KMS-11 (cell line): ENCODE measurements at regions not wholly inside any gene's neighbourhood (a gene's known extent, or its start where the extent isn't known, plus 50 kb on each side); places are given as distances from the start of the nearest gene placed in this dataset.

Experiments
- H2AFZ ChIP-seq: fragments of 200-600 bp; sonication (generic); 2 replicates; pipeline ENCODE4 v1.6.1; 2016; ENCODE audit warnings: antibody characterized with exemption, mixed run types, low read depth
- H3K27ac ChIP-seq: fragments of 200-600 bp; sonication (generic); 2 replicates; pipeline ENCODE4 v1.6.1; 2016; ENCODE audit warnings: mild to moderate bottlenecking, mixed run types
- H3K27me3 ChIP-seq: fragments of 200-600 bp; sonication (generic); 2 replicates; pipeline ENCODE4 v1.6.1; 2017; ENCODE audit warnings: mild to moderate bottlenecking, low read depth, mixed run types, moderate library complexity; ENCODE audit not compliant: insufficient read depth
- H3K36me3 ChIP-seq: fragments of 200-600 bp; sonication (generic); 2 replicates; pipeline ENCODE4 v1.6.1; 2017; ENCODE audit warnings: mild to moderate bottlenecking, mixed run types; ENCODE audit not compliant: insufficient read depth
- H3K4me1 ChIP-seq: fragments of 200-600 bp; sonication (generic); 2 replicates; pipeline ENCODE4 v1.6.1; 2016; ENCODE audit warnings: mild to moderate bottlenecking, low read depth, mixed run types; ENCODE audit not compliant: poor library complexity, severe bottlenecking
- H3K4me2 ChIP-seq: fragments of 200-600 bp; sonication (generic); 2 replicates; pipeline ENCODE4 v1.7.0; 2016; ENCODE audit warnings: mild to moderate bottlenecking, mixed run types
- H3K4me3 ChIP-seq: fragments of 200-600 bp; sonication (generic); IDR thresholded peaks from 2 replicates; pipeline ENCODE4 v1.6.1; 2017; ENCODE audit warnings: low read depth, low read length, mixed read lengths; ENCODE audit not compliant: insufficient read depth
- H3K79me2 ChIP-seq: fragments of 200-600 bp; sonication (generic); 2 replicates; pipeline ENCODE4 v1.6.1; 2016; ENCODE audit warnings: low read depth, mixed run types; ENCODE audit not compliant: insufficient read depth
- H3K9ac ChIP-seq: fragments of 200-600 bp; sonication (generic); 2 replicates; pipeline ENCODE4 v1.6.1; 2016; ENCODE audit warnings: mild to moderate bottlenecking, mixed run types
- H4K20me1 ChIP-seq: fragments of 200-600 bp; sonication (generic); 2 replicates; pipeline ENCODE4 v1.6.1; 2016; ENCODE audit warnings: mild to moderate bottlenecking, mixed run types; ENCODE audit not compliant: insufficient read depth
- CTCF ChIP-seq: fragments of 200-600 bp; sonication (generic); conservative IDR thresholded peaks from 2 replicates; pipeline ENCODE4 v1.6.1; 2017; ENCODE audit warnings: low read depth, mild to moderate bottlenecking, antibody characterized with exemption, low read length, moderate library complexity, mixed read lengths

GRCh38 chr20:58127701-58128111 is 100.7 kb downstream of the ANKRD60 start:
- H3K9ac ChIP-seq, result no peak overlapping the region
- no peak overlapping the region for H3K4me2 ChIP-seq
- H3K27me3 ChIP-seq, result peaks cover 18% of the 10 kb centered on the region; the same call in 1 of the 2 replicates
- H3K27ac ChIP-seq, result no peak overlapping the region
- no peak for TF ChIP-seq CTCF
- H3K4me1 ChIP-seq, result peaks cover 4% of the 10 kb centered on the region
- no peaks in the 10 kb centered on the region for H3K36me3 ChIP-seq
- no peak overlapping the region for H3K4me3 ChIP-seq
- H4K20me1 ChIP-seq, result no peaks in the 10 kb centered on the region
- H3K79me2 ChIP-seq, result no peaks in the 10 kb centered on the region
- no peak overlapping the region for H2AFZ ChIP-seq

GRCh38 chr20:58125726-58126125 is 102.7 kb downstream of the ANKRD60 start:
- no peaks in the 10 kb centered on the region for H3K36me3 ChIP-seq
- H3K27ac ChIP-seq, result no peak overlapping the region; the same call in 1 of the 2 replicates
- H3K4me3 ChIP-seq, result no peak overlapping the region
- H3K9ac ChIP-seq, result no peak overlapping the region
- H3K27me3 ChIP-seq, result peaks cover 3% of the 10 kb centered on the region; the same call in 1 of the 2 replicates
- no peak for TF ChIP-seq CTCF
- H3K79me2 ChIP-seq, result no peaks in the 10 kb centered on the region
- H2AFZ ChIP-seq, result no peak overlapping the region
- no peaks in the 10 kb centered on the region for H4K20me1 ChIP-seq
- no peak overlapping the region for H3K4me2 ChIP-seq
- peaks cover 4% of the 10 kb centered on the region for H3K4me1 ChIP-seq

- H3K4me1 ChIP-seq, result no peaks in the 10 kb centered on the region
- H3K79me2 ChIP-seq, result no peaks in the 10 kb centered on the region
- no peak overlapping the region for H3K27ac ChIP-seq
- no peak overlapping the region for H3K4me3 ChIP-seq
- no peak overlapping the region for H3K9ac ChIP-seq
- no peak overlapping the region for H2AFZ ChIP-seq
- H3K27me3 ChIP-seq, result no peaks in the 10 kb centered on the region; the same call in 1 of the 2 replicates
- H3K36me3 ChIP-seq, result no peaks in the 10 kb centered on the region
- TF ChIP-seq CTCF, result no peak
- H3K4me2 ChIP-seq, result no peak overlapping the region
- H4K20me1 ChIP-seq, result no peaks in the 10 kb centered on the region
Observed at GRCh38 chr20:58117944-58118343, 110.5 kb downstream of the ANKRD60 start.

GRCh38 chr20:58116505-58116904 is 111.9 kb downstream of the ANKRD60 start:
- no peak overlapping the region for H3K27ac ChIP-seq
- no peaks in the 10 kb centered on the region; the same call in 1 of the 2 replicates for H3K27me3 ChIP-seq
- no peak overlapping the region for H3K4me3 ChIP-seq
- no peaks in the 10 kb centered on the region for H3K79me2 ChIP-seq
- no peak overlapping the region for H2AFZ ChIP-seq
- TF ChIP-seq CTCF, result no peak
- no peaks in the 10 kb centered on the region for H3K4me1 ChIP-seq
- no peaks in the 10 kb centered on the region for H3K36me3 ChIP-seq
- no peak overlapping the region for H3K9ac ChIP-seq
- H4K20me1 ChIP-seq, result no peaks in the 10 kb centered on the region
- H3K4me2 ChIP-seq, result no peak overlapping the region
